Activated CD8-positive, alpha-beta memory T cell treated with anti-CD3 and anti-CD28 coated beads for 1 hour (primary cell): ENCODE measurements at regions not wholly inside any gene's neighbourhood (a gene's known extent, or its start where the extent isn't known, plus 50 kb on each side); places are given as distances from the start of the nearest gene placed in this dataset.

ENCODE experiments used
- DNase-seq, 2 donors: peaks; one replicate each; pipeline ENCODE4 v3.0.0-alpha.2; 2020; ENCODE audit warnings: low read depth in 1 of 2; ENCODE audit errors: extremely low read depth in 1 of 2

- no peak for DNase-seq
These were observed 51.1 kb upstream of the TMEM33 start for GRCh38 chr4:41883988-41884734.

GRCh38 chr4:41882625-41883347 lies 52.4 kb upstream of the TMEM33 start:
- peak in 1 of 2 donors; percentile 34 for DNase-seq

GRCh38 chr4:41881981-41882624 lies 53.1 kb upstream of the TMEM33 start:
- DNase-seq: no peak

GRCh38 chr4:41880840-41881831 lies 54.1 kb upstream of the TMEM33 start:
- DNase-seq: no peak

GRCh38 chr4:41880022-41880837 lies 55.0 kb upstream of the TMEM33 start:
- DNase-seq: no peak

GRCh38 chr4:41879552-41879951 lies 55.7 kb upstream of the TMEM33 start:
- no peak for DNase-seq

GRCh38 chr4:41878991-41879491 lies 56.2 kb upstream of the TMEM33 start:
- no peak for DNase-seq

GRCh38 chr4:41878170-41878969 lies 56.9 kb upstream of the TMEM33 start:
- DNase-seq: no peak

GRCh38 chr4:41877020-41877796 lies 58.0 kb upstream of the TMEM33 start:
- no peak for DNase-seq

GRCh38 chr4:41874873-41875272 lies 60.4 kb upstream of the TMEM33 start:
- DNase-seq: no peak

GRCh38 chr4:41874398-41874797 lies 60.8 kb upstream of the TMEM33 start:
- no peak for DNase-seq

GRCh38 chr4:41873380-41874295 lies 61.6 kb upstream of the TMEM33 start:
- DNase-seq: no peak

- no peak for DNase-seq
These were observed 65.2 kb upstream of the TMEM33 start for GRCh38 chr4:41870035-41870434.

GRCh38 chr4:41866799-41867677 lies 68.2 kb upstream of the TMEM33 start:
- DNase-seq: no peak

- no peak for DNase-seq
These were observed 69.0 kb upstream of the TMEM33 start for GRCh38 chr4:41865981-41866798.
